ENCODE measurements at regions not wholly inside any gene's neighbourhood (a gene's known extent, or its start where the extent isn't known, plus 50 kb on each side); places are given as distances from the start of the nearest gene placed in this dataset.

GRCh38 chr2:106257830-106258229, 63.7 kb upstream of the UXS1 start:
- TF ChIP-seq TAF1 (IDR thresholded peaks at IDR 0.05; ENCODE audit: borderline replicate concordance, low read depth, low read length): no peak
- no peak for TF ChIP-seq CTCF (IDR thresholded peaks at IDR 0.05)
- no peak for TF ChIP-seq RCOR1 (IDR thresholded peaks at IDR 0.05; ENCODE audit: low read length)
- no peak for TF ChIP-seq REST (IDR thresholded peaks at IDR 0.05; ENCODE audit: low read depth, low read length)
- TF ChIP-seq RAD21 (IDR thresholded peaks at IDR 0.05; ENCODE audit: low read length): no peak
- TF ChIP-seq YY1 (IDR thresholded peaks at IDR 0.05; ENCODE audit: low read depth): no peak
- TF ChIP-seq GATA2 (CRISPR knock-in tag; IDR thresholded peaks at IDR 0.05): no peak
- no peak for TF ChIP-seq MAX (IDR thresholded peaks at IDR 0.05; ENCODE audit: low read depth)
- no peak for TF ChIP-seq EP300 (IDR thresholded peaks at IDR 0.05; ENCODE audit: borderline replicate concordance in 1 of 2, low read depth in 1 of 2, low read length in 1 of 2)
- no peak for TF ChIP-seq SMC3 (IDR thresholded peaks at IDR 0.05; ENCODE audit: low read depth, low read length)
- TF ChIP-seq EZH2phosphoT487 (IDR thresholded peaks at IDR 0.05; ENCODE audit: borderline replicate concordance, low read depth): no peak
- TF ChIP-seq MXI1 (IDR thresholded peaks at IDR 0.05; ENCODE audit: low read depth, low read length): no peak
- no peak for TF ChIP-seq POLR2AphosphoS5 (IDR thresholded peaks at IDR 0.05; ENCODE audit: low read depth, low read length)

All from SK-N-SH (cell line).